GM10266 (cell line): ENCODE measurements at regions not wholly inside any gene's neighbourhood (a gene's known extent, or its start where the extent isn't known, plus 50 kb on each side); places are given as distances from the start of the nearest gene placed in this dataset.

Experiments used
- DNase-seq: peaks from one replicate; pipeline ENCODE4 v3.0.0; 2012; ENCODE audit errors: extremely low spot score
- TF ChIP-seq, protein P1 (sequence below): IDR thresholded peaks from 2 replicates; pipeline ENCODE4 v1.5.1; 2012; ENCODE audit warnings: mild to moderate bottlenecking, low read depth; ENCODE audit not compliant: control insufficient read depth, insufficient read depth; ENCODE audit errors: missing control alignments

DNA sequence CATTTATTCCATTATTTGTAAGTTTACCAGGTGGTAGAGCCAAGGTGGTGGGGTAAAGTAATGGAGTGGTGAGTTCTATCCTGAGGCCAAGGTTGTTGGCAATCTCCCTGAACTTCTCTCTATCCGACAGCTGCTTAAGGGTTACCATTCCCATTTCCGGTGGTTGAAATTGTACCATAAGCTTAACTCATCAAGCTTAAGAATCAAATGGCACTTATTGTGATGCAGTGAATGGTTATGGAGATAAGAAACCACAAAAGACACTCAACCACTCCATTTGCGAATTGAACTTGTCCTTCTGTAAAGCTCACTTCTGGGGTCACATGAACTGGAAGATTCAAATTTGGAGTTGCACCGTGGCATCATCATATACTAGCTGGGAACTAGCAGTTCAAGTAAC is 287.4 kb upstream of the SLCO3A1 start:
- DNase-seq, result no peak
- TF ChIP-seq, protein P1, sequence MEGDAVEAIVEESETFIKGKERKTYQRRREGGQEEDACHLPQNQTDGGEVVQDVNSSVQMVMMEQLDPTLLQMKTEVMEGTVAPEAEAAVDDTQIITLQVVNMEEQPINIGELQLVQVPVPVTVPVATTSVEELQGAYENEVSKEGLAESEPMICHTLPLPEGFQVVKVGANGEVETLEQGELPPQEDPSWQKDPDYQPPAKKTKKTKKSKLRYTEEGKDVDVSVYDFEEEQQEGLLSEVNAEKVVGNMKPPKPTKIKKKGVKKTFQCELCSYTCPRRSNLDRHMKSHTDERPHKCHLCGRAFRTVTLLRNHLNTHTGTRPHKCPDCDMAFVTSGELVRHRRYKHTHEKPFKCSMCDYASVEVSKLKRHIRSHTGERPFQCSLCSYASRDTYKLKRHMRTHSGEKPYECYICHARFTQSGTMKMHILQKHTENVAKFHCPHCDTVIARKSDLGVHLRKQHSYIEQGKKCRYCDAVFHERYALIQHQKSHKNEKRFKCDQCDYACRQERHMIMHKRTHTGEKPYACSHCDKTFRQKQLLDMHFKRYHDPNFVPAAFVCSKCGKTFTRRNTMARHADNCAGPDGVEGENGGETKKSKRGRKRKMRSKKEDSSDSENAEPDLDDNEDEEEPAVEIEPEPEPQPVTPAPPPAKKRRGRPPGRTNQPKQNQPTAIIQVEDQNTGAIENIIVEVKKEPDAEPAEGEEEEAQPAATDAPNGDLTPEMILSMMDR, result no peak

GRCh38 chr15:91568036-91568435 is 285.5 kb upstream of the SLCO3A1 start:
- TF ChIP-seq, protein P1, result no peak
- no peak for DNase-seq

DNA sequence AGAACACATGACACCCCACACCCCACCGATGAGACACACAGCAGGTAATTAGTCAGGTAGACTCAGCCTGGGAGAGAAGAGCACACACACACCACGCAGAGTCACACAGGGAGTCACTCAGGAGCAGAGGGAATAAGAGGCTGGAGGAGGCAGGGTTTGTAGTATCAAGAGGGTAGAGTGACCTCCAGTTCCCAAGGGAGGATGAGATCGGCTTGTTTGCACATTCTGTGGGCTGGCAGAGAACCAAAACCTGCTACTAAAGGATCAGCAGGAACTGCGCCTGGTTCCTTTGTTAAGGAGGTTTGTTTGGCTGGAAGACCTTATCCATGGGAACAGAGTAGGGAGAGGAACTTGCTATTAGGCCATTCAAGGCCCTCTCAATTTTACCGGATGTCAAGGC is 281.4 kb upstream of the SLCO3A1 start:
- TF ChIP-seq, protein P1, result no peak
- DNase-seq, result no peak

DNA sequence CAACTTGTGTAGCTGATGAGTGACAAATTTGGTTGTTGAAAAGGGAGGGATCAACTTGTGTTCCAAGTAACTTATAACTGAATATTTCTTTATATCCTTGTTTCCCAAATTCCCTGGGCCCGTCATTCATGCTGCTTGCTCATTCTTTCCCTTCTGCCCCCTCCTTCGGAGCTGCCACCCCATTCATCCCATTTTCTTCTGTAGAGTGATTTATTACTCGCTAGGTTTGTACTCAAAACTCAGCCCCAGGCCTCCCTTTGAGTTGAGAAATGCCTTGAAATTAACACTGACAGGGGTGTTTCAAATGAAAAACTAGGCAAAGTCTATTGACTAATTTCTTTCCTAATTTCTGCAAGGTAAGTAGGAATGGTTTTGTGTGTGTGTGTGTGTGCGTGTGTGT is 277.4 kb upstream of the SLCO3A1 start:
- DNase-seq, result no peak
- TF ChIP-seq, protein P1, result no peak

DNA sequence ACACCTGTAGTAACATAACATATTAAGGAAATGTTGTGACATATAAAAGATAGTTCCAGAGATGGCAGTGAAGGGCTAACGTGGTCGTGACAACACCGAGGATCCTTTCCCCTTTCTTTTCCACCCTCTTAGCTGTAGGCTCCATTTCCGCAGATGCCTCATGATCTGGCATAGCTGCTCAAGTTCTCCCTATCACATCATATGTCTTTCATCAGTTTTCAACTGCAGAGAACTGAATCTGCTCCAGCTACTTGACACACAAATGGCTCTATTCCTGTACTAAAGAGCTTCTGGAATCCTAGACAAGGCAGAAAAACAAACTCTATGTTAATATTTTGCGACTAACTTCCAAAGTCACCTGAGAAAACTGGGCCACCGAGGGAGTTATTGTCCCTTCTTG is 275.0 kb upstream of the SLCO3A1 start:
- no peak for DNase-seq
- TF ChIP-seq, protein P1, result no peak

GRCh38 chr15:91584895-91585294 is 268.6 kb upstream of the SLCO3A1 start:
- no peak for DNase-seq

GRCh38 chr15:91586560-91586959 is 266.9 kb upstream of the SLCO3A1 start:
- DNase-seq, result no peak
- TF ChIP-seq, protein P1, result no peak

More at GRCh38 chr15:91584895-91585294, 268.6 kb upstream of the SLCO3A1 start:
- TF ChIP-seq, protein P1, result no peak
